ENCODE measurements at regions not wholly inside any gene's neighbourhood (a gene's known extent, or its start where the extent isn't known, plus 50 kb on each side); places are given as distances from the start of the nearest gene placed in this dataset.
"Not testable (repeated sequence)": the region's sequence is repeated elsewhere in the genome, so short reads cannot be mapped to it uniquely, and the experiment has no call there.

DNA sequence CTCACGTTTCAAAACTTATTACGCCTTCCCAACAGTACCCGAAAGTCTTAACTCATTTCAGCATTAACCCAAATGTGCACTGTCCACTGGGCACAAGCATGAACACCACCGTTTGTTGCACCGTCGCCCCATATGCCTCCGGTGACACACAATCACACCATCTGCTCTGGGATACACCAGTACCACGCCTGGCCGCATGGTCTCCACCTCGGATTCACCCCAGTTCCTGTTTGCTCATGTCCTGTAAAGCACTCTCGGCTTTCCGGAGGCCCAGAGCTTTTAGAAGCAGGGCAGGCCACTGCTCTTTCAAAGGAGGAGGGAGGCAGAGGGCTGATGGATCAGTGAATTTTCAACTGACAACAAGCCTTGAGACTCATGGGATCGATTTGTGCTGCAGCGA is 1570.0 kb upstream of the DEFB115 start:
- no peak for DNase-seq

DNA sequence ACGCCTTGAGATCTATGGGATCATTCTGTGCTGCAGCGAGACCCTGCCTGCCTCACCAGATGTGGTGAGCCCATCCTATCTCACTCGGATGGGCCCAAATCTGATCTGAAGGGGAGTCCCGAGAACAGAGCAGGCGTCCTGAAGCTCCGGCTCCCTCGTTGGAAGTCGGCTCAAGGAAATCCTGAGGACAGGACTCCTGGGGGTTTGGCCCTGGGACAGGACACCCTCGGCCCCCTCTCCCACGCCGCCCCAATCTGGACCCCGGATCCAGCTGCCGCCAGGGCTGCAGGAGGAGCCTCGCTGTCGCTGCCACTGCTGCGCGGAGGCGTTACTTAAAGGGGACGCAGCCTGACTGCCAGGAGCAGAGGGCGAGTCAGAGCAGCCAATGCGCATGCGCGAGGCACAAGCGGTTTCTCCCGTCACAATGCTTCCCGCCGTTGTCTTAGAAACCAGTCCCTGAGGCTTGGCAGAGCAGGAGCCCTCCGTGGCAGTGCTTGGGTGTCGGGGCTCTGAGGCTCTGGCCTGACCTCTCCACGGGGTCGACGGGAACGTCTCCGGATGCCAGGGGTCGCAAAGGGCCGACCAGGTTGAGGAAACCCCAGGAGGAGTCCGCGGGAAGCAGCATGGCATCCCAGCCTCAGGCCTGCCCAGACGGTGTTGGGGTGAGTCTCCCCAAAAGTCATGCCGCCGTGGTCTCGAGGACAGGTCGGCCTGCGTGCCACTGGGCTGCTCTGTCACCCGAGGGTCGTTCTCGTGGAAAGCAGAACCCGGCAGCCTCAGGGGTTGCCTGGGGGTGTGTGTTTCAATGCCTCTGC is 1567.8 kb upstream of the DEFB115 start:
- DNase-seq = no peak

DNA sequence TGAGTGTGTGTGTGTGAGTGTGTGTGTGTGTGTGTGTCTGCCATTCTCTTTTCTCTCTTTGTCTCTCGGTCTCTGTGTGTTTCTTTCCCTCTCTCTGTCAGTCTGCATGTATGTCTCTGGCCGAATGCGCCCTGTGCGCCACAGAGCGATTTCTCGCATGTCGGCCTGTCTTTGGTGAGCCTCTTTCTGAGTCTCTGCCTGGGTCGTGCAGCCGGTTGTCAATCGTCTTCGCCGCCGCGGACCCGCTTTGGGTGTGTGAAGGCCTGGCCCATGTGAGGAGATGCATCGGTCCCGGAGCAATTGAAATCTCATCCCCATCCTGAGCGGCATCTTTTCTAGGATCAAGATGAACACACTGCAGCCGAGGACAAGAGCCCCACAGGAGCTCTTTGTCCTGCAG is 1567.2 kb upstream of the DEFB115 start:
- DNase-seq = no peak

DNA sequence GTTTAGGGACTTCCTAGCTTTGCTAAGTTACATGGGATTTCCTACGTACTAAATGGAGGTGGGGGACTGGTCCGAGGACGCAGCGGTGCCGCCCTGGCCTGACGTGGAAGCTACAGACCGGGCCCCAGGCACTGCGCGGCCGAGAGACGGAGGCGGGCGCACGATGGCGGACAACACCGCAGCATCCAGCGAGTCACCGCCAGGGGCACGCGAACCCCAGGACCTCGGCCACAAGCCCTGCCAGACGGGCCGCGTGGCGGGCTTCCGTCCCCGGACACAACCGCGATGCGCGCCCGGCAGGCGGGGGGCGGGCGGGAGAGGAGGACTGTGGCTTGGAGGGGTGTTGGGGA is 1516.9 kb upstream of the DEFB115 start:
- DNase-seq = no peak

DNA sequence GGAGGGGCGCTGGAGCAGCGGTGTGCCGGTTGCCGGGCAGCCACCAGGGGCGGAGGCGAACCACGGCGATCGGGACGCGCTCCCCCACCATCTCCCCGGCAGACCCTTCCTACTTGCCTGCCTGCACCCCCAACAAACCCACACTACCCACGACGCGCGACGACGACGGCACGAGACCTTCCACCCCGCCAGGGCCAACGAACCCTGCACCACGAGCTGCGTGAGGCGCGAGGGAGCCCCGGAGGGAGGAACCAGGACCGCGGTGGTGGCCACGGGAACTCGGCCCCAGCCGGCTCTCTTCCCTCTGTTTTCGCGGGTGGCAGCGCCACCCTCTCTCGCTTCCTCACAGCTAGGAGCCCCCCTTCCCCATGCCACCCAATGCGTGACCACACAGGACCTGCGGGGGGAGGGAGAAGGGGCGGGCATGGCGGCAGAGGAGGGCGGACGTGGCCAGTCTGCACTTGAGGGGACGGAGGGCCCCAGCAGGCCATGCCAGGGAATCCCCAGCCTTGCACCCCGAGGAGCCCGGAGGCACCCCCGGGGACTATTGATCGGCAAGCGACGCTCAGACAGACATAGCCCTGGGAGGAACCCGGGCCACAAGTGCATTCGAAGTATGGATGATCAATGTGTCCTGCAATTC is 1516.4 kb upstream of the DEFB115 start:
- DNase-seq = no peak

DNA sequence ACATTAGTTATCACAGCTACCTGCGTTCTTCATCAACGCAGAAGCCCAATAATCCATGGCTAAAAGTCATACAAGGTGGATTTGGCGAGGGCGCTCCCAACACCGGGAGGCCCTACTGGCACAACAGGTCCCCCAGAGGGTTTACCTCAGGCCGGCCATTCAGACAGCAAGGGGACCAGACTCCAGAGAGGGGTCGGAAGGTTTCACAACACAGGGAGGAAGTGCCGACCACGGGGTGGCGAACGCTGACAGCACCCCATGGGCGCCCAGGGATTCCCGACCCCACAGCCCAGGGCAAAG is 1515.9 kb upstream of the DEFB115 start:
- no peak for DNase-seq

DNA sequence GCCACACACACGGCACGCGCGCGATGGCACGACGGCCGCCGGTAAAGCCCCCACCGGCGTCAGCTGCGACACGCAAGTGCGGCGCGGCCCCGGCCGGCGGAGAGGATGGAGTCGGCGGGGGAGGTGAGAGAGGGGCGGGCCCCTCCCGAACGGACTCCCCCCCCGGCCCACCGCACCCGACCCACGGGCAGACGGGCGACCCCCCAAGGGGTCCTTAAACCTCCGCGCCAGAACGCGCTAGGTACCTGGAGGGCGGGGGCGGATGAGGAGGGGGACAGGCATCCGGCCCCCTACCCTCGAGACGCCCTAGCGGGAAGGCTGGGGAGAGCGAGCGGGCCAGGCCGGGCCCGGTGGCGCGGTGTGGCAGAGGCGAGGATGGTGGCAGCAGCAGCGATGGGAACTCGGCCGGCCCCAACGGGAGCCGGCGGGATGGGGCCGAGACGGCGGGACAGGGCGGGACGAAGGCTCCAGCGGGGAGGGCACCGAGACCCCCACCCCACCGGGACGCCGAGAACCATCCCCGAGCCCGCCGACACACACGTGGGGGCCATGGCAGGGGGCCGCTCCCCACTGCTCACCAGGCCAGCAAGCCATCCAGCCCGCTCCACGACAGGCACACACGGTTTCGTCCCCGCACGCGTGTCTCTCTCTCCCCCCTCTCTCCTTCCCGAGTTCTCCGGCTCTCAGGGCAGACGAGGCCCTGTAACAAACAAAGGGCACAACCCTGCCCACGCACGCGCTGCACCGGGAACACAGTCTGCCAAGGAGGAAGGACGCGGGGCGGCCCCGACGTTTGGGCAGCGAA is 1515.4 kb upstream of the DEFB115 start:
- DNase-seq = no peak

DNA sequence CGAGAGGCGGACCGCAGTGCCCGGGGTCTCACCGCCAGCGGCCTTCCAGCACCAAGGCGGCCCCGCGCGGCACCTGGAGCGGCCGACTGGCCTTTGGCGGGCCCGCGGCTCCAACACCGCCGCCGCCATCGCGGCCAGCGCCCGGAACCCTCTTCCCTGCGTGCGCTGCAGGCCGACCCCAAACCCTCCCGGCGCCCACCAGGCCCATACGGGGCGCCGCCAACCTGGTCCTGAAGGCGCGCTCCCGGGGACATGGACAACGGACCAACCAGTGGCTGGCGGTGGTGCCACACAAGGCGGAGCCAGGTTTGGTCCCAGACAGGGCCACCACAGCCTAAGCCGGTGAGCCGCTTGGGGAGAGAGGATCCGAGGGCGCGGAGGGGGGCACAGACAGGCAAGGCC is 1514.8 kb upstream of the DEFB115 start:
- DNase-seq = no peak

DNA sequence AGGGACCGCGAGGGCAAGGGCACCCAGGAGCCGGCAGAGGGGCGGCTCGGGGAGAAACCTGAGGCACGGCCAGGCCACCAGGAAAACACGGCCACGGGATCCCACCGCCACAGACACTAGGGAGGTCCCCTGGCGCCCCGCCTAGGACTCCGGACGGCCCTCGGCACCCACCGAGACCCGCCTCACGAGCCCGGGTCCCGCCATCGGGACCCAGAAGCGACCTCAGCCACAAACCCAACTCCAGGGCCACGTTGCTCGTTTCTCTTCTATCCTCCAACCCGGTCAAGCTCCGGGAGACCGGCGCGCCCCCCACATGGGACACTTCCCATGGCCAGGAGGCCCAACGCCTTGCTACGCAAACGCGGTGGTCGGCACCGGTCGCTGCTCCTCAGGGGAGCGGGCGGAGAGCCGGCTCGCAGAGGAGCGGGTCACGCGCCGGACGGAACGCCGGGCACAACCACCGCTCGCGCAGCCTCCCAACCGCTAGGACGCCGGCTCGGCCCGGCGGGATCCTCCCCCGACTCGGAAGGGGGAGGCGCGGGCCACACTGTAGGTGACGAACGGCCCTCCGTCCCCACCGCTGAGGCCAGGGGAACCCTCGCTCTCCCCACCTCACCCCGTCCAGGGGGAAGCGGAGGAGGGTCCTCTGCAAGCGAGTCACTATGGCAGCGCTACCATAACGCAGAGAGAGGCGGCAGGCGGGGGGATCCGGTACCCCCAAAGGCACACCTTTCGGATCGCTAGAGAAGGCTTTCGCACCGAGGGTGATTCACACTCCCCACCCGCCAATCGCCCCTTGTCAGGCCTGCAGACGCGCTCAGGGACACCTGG is 1514.1 kb upstream of the DEFB115 start:
- no peak for DNase-seq

DNA sequence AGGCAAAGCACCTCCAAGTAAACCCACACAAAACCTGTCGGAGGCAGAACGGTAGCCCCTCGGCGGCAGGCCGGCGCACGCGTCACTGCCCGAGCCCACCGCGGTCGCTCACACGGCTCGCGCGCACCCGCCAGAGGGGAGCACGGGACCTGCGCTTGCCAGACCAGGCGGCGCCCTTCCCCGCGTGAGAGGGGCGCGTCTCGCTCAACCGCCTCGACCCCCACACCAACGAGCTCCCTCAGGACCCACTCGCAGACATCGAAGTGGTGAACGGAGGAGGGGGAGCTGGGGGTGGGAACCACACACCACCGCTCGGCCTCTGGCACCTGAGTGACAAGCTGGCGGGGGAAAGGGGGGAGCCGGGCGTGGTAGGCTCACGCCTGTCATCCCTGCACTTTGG is 1513.4 kb upstream of the DEFB115 start:
- DNase-seq = no peak

DNA sequence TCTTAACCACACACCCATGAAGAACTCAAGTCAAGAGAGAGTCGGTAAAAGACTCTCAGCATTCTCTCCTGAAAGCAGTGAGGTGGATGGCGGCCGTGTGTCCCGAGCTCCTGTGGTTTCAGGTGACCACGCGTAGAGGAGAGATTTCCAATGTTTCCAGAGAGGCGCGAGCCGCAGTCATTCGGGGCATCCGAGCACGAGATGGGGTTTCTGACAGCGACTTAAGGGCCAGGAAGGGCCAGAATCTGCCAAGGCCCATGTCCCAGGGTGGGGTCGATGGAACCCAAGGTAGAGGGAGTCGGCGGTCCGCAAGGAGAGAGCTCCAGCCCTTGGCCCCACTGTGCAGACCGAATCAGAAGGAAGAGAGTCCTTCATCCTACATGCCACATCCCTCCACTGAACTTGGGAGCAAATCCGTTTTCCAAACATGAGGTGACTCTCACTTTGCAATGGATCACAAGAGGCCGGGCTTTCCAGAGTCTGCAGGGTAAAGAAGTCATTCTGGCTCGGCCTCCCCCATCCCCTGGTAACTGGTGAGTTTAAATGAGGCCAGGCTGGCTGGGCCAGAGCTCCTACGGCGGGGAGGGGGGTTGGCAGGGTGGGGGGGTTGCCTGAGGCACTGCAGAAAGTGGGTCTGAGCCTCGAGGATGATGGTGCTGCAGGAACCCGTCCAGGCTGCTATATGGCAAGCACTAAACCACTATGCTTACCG is 1511.8 kb upstream of the DEFB115 start:
- DNase-seq = not testable (repeated sequence)

DNA sequence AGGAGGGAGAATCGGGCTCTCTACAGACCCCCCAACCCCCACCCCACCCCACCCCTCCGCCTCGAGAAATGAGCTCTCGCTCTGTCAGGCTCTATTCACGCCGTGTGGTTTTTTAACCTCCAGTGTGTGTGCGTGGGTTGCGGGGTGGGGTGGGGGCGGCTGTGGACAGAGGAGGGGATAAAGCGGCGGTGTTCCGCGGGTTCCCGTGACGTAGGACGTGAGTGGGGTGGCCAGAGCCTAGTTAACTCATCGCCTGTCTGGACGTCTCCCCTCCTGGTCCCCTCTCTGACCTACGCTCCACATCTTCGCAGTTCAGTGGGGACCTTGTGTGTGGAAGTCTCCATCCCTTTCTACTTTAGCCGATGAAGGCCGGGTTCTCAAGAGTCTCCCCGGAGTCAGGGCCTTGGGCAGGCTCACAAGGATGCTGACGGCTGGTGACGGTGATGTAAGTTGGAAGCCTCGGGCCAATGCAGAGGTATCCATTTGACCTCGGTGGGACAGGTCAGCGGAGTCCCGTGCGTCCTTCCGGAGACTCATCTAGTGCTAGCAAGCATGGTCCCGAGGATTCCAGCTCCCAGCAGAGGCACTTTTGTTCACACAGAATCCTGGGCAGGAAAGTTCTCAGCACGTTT is 1507.1 kb upstream of the DEFB115 start:
- DNase-seq = no peak

DNA sequence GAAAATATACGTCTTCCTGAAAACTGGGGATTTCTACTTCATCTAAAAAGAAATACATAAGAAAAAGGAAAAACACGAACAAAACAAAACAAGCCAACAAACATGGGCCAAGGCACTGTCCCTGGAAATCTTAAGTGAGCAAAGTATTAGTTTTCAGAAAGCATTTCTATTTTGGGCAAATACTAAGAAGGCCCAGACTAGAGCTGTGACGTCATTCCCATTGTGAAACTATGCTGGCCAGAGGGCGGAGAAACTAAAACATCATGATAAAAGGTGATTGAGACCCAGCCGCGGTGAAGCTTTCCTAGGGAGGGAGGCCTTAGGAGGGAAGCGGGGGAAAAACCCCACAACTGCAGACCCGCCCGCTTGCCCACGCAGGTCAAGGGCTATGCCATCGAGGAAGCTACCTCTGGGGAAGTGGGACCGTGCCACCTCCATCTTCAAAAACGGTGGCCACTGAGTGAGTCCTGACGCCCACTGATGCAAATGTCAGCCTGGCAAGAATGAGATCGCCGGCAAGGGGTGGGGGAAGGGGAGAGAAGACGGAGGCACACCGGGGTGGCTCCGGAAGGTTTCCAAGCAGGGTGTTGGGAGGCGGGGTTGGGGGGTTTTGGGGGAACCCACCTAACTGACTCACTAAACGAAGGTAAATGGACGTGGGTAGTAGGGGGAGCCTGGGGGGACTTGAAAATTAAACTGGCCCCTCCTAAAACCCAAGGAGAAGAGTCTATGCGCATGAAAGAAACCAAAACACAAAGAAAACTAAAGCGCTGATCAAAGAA is 1504.6 kb upstream of the DEFB115 start:
- not testable (repeated sequence) for DNase-seq

DNA sequence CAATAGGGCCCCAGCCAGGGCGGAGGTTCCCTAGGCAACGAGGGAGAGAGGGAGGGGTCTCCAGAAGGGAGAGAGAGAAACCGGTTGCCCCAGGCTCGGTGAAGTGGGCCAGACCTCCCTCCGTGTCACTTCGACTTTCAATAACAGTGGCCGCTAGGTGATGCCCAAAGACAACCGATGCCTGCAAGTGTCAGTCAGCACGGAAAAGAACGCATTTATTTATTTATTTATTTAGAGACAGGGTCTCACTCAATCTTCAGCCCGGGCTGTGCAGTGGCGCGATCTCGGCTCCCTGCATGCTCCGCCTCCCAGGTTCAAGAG is 1504.1 kb upstream of the DEFB115 start:
- DNase-seq = not testable (repeated sequence)

DNA sequence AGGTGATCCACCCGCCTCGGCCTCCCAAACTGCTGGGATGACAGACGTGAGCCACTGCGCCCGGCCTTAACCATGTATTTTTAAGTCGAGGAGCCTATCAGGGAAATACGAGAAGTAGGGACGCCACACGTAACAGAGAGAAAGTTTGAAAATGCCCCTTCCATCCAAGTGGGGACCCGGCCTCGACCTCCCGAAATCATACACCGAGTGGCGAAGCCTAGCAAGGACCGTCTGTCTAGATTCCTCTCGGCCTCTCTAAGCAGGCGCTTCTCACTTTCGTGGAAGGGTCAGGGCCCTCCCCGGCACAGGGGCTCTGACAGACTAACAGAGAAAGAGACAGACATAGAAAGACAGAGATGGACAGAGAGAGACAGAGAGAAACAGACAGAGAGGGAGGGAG is 1503.6 kb upstream of the DEFB115 start:
- not testable (repeated sequence) for DNase-seq

DNA sequence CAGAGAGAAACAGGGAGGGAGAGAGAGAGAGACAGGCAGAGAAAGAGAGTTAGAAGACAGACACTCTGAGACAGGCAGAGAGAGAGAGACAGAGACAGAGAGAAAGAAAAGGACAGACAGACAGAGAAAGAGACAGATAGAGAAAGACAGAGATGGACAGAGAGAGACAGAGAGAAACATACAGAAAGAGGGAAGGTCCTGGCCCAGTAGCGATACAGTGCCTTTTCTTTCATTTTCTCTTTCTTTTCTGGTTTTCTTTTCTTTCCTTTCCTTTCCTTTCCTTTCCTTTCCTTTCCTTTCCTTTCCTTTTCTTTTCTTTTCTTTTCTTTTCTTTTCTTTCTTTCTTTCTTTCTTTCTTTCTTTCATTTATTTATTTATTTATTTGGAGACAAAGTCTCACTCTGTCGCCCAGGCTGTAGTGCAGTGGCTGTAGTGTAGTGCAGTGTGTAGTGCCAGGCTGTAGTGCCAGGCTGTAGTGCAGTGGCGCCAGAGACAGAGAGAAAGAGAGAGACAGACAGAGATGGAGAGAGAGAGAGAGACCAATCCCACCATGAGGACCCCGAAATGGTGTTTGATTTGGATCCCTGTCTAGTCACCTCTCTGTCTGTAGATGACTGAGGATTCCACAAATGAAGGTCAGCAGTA is 1501.5 kb upstream of the DEFB115 start:
- not testable (repeated sequence) for DNase-seq

DNA sequence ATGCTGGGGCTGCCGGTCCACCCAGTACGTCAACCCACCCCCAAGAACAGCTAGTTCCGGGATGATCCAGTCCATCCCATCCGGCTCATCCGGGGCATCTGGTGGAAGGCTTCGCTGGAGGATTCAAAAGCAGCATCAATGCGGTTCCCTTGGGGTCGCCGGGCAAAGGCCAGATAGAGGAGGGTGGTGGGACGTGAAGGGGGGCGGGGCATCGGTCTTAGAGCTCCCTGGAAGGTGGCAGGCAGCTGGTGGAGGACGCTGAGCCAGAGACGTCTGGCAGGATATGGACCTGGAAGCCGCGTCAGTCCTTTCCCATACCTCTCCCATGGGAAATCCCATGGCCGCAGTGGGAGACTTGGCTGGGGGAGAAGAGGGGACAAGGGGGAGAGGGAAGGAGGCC is 1500.8 kb upstream of the DEFB115 start:
- DNase-seq = no peak

DNA sequence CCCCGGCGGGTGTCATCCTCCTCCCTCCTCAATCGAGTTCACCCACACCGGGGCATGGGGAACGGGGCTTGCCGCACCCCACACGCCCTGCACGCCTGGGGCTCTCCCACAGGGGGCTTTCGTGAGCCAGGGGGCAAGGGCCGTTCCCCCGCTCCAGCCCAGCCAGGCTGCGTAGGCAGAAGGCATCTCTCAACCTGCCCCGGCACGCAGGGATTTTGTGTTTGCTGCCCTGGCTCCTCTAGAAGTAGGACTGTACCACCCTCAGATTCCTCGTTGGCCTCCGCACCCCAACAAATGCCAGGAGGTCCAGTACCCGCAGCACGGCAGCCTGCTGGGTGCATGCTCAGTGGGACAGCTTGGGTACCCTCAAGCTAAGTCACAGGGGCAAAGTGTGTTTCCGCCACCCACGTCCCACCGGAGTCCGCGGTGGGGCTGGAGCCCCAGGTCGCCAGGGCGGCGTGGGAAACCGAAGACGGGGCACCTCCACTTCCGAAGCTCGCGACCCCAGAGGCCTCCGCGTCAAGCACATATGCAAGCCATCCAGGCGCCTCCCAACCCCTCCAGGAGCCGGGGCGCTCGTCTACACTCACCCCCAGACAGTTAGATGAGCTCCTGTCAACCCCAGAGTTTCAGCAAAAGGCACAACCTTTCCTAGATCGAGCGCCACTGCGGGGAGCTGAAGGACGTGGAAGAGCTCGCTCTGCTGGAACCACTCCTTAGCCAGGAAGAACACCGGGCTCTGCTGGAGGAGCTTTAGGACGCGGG is 1495.7 kb upstream of the DEFB115 start:
- DNase-seq = not testable (repeated sequence)

DNA sequence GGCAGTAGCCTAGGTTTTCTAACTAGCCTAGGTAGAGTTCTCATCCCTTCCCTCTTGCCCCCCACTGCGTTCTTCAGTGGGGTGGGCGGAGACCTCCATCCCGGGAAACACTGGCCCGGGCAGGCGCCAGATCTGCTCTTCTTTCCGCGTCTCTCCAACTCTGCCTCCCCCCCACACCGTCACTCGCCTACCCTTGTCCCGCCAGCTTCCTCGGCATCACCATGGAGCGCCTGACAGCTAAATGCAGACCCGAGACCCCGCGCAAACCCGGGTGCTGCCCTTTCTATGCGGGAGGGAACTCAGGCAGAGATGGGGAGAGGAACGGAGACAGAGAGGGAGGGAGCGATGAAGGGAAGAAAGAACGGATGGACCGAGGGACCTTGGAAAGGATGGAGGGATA is 1494.8 kb upstream of the DEFB115 start:
- no peak for DNase-seq

All from CD4-positive, alpha-beta T cell treated with Interleukin-1 beta for 1 hour (primary cell).